H9 (cell line): ENCODE measurements at regions not wholly inside any gene's neighbourhood (a gene's known extent, or its start where the extent isn't known, plus 50 kb on each side); places are given as distances from the start of the nearest gene placed in this dataset.

Source experiments
- DNase-seq: peaks from one replicate; pipeline ENCODE4 v3.0.0-alpha.2; 2017
- H2AFZ ChIP-seq: one replicate; pipeline ENCODE4 v1.6.1; 2013; ENCODE audit warnings: mild to moderate bottlenecking, low read length, control low read depth, moderate library complexity
- H2AK5ac ChIP-seq: 2 replicates; pipeline ENCODE4 v1.6.1; 2013; ENCODE audit warnings: low read length, control low read depth, mixed read lengths; ENCODE audit not compliant: insufficient read length
- H2BK120ac ChIP-seq: one replicate; pipeline ENCODE4 v1.6.1; 2013; ENCODE audit warnings: low read depth, mild to moderate bottlenecking, low read length, control low read depth, inconsistent platforms; ENCODE audit not compliant: poor library complexity, severe bottlenecking
- H2BK12ac ChIP-seq: 2 replicates; pipeline ENCODE4 v1.6.1; 2013; ENCODE audit warnings: low read length, control low read depth, mixed read lengths, low read depth; ENCODE audit not compliant: insufficient read length
- H2BK15ac ChIP-seq: 2 replicates; pipeline ENCODE4 v1.6.1; 2013; ENCODE audit warnings: low read depth, low read length, control low read depth
- H2BK20ac ChIP-seq: one replicate; pipeline ENCODE4 v1.6.1; 2013; ENCODE audit warnings: low read depth, mild to moderate bottlenecking, low read length, control low read depth, inconsistent platforms; ENCODE audit not compliant: poor library complexity, severe bottlenecking
- H2BK5ac ChIP-seq: 2 replicates; pipeline ENCODE4 v1.6.1; 2013; ENCODE audit warnings: low read length, control low read depth, mixed read lengths; ENCODE audit not compliant: insufficient read length
- H3K14ac ChIP-seq: 2 replicates; pipeline ENCODE4 v1.6.1; 2013; ENCODE audit warnings: low read length, control low read depth; ENCODE audit not compliant: insufficient read depth
- H3K18ac ChIP-seq: 2 replicates; pipeline ENCODE4 v1.6.1; 2013; ENCODE audit warnings: low read depth, mild to moderate bottlenecking, mixed read lengths, low read length, control low read depth; ENCODE audit not compliant: insufficient read length
- H3K23ac ChIP-seq: 2 replicates; pipeline ENCODE4 v1.6.1; 2013; ENCODE audit warnings: low read length, control low read depth, mixed read lengths, low read depth; ENCODE audit not compliant: insufficient read length
- H3K23me2 ChIP-seq: 2 replicates; pipeline ENCODE4 v1.6.1; 2013; ENCODE audit warnings: low read depth, mild to moderate bottlenecking, mixed read lengths, low read length, control low read depth; ENCODE audit not compliant: insufficient read length, poor library complexity, severe bottlenecking
- H3K27ac ChIP-seq: 2 replicates; pipeline ENCODE4 v1.5.1; 2013; ENCODE audit warnings: low read length, control low read depth, mixed read lengths, low read depth; ENCODE audit not compliant: insufficient read length
- H3K27me3 ChIP-seq: 2 replicates; pipeline ENCODE4 v1.6.1; 2013; ENCODE audit warnings: low read length, control low read depth, inconsistent platforms; ENCODE audit not compliant: insufficient read depth
- H3K4ac ChIP-seq: 2 replicates; pipeline ENCODE4 v1.6.1; 2013; ENCODE audit warnings: low read depth, mild to moderate bottlenecking, control low read depth, inconsistent platforms, low read length, moderate library complexity
- H3K4me1 ChIP-seq: 2 replicates; pipeline ENCODE4 v1.6.1; 2013; ENCODE audit warnings: low read length, control low read depth, inconsistent platforms; ENCODE audit not compliant: insufficient read depth
- H3K4me2 ChIP-seq: 2 replicates; pipeline ENCODE4 v1.6.1; 2013; ENCODE audit warnings: low read length, control low read depth, mixed read lengths; ENCODE audit not compliant: insufficient read length, insufficient read depth
- H3K56ac ChIP-seq: 2 replicates; pipeline ENCODE4 v1.6.1; 2013; ENCODE audit warnings: low read depth, mild to moderate bottlenecking, mixed read lengths, low read length, control low read depth; ENCODE audit not compliant: insufficient read length
- H3K79me1 ChIP-seq: 2 replicates; pipeline ENCODE4 v1.6.1; 2013; ENCODE audit warnings: low read depth, mild to moderate bottlenecking, moderate library complexity, low read length, control low read depth, inconsistent platforms; ENCODE audit not compliant: insufficient read depth, poor library complexity, severe bottlenecking
- H3K79me2 ChIP-seq: 2 replicates; pipeline ENCODE4 v1.6.1; 2013; ENCODE audit warnings: low read length, control low read depth, inconsistent platforms; ENCODE audit not compliant: insufficient read depth
- H3K9ac ChIP-seq: 2 replicates; pipeline ENCODE4 v1.6.1; 2013; ENCODE audit warnings: low read length, control low read depth, mixed read lengths; ENCODE audit not compliant: insufficient read length; ENCODE audit errors: extremely low read depth
- H3K9me3 ChIP-seq: one replicate; pipeline ENCODE4 v1.6.1; 2013; ENCODE audit warnings: low read depth, low read length, inconsistent platforms; ENCODE audit not compliant: control insufficient read depth
- H3T11ph ChIP-seq: one replicate; pipeline ENCODE4 v1.6.1; 2013; ENCODE audit warnings: mild to moderate bottlenecking, low read length, control low read depth, inconsistent platforms
- H4K20me1 ChIP-seq: one replicate; pipeline ENCODE4 v1.6.1; 2013; ENCODE audit not compliant: control insufficient read depth, insufficient read length, insufficient read depth
- H4K5ac ChIP-seq: 2 replicates; pipeline ENCODE4 v1.6.1; 2013; ENCODE audit warnings: low read depth, mild to moderate bottlenecking, mixed read lengths, low read length, control low read depth; ENCODE audit not compliant: insufficient read length
- H4K8ac ChIP-seq: replicated peaks from 2 replicates; pipeline ENCODE4 v1.6.1; 2013; ENCODE audit warnings: low read length, control low read depth, mixed read lengths, low read depth; ENCODE audit not compliant: insufficient read length
- H4K91ac ChIP-seq: 2 replicates; pipeline ENCODE4 v1.6.1; 2013; ENCODE audit warnings: low read depth, mild to moderate bottlenecking, moderate library complexity, mixed read lengths, low read length, control low read depth; ENCODE audit not compliant: insufficient read length
- H3K27ac Mint-ChIP-seq, 3 experiments: 2 replicates in 2 of 3; 3 replicates in 1 of 3; pipeline ENCODE4 v1.8.0; 2020 to 2021; ENCODE audit warnings: mixed read lengths in 3 of 3, mild to moderate bottlenecking in 1 of 3, moderate library complexity in 1 of 3
- H3K27me3 Mint-ChIP-seq: 2 replicates; pipeline ENCODE4 v1.8.0; 2021; ENCODE audit warnings: low read depth, mild to moderate bottlenecking, moderate library complexity, mixed read lengths
- H3K36me3 Mint-ChIP-seq, 3 experiments: 2 replicates in 2 of 3; 3 replicates in 1 of 3; pipeline ENCODE4 v1.8.0; 2020 to 2021; ENCODE audit warnings: low read depth in 3 of 3, mixed read lengths in 3 of 3; ENCODE audit not compliant: insufficient read depth in 1 of 3
- H3K4me1 Mint-ChIP-seq, 2 experiments: 2 replicates each; pipeline ENCODE4 v1.8.0; 2020; ENCODE audit warnings: mixed read lengths in 2 of 2
- H3K4me3 Mint-ChIP-seq, 2 experiments: 2 replicates in 1 of 2; 3 replicates in 1 of 2; pipeline ENCODE4 v1.8.0; 2020 to 2021; ENCODE audit warnings: mild to moderate bottlenecking in 2 of 2, mixed read lengths in 2 of 2, moderate library complexity in 1 of 2
- H3K9me3 Mint-ChIP-seq, 2 experiments: 2 replicates in 1 of 2; 3 replicates in 1 of 2; pipeline ENCODE4 v1.8.0; 2020; ENCODE audit warnings: mild to moderate bottlenecking in 2 of 2, mixed read lengths in 2 of 2, moderate library complexity in 1 of 2
- WGBS: extraction: QIAGEN DNeasy Blood & Tissue Kit; methylation state at CpG from one replicate; pipeline ENCODE4 v1.1.7; 2013; ENCODE audit warnings: missing lambda C conversion rate, low lambda C conversion rate, mixed read lengths; ENCODE audit not compliant: insufficient read length; ENCODE audit errors: extremely low coverage; 5-methylcytosine and 5-hydroxymethylcytosine counted together
- TF ChIP-seq, protein P1 (sequence below): fragments of 200-600 bp; sonication (generic); conservative IDR thresholded peaks from 3 replicates; pipeline ENCODE4 v1.8.0; 2021; ENCODE audit warnings: antibody characterized with exemption, mild to moderate bottlenecking

DNA sequence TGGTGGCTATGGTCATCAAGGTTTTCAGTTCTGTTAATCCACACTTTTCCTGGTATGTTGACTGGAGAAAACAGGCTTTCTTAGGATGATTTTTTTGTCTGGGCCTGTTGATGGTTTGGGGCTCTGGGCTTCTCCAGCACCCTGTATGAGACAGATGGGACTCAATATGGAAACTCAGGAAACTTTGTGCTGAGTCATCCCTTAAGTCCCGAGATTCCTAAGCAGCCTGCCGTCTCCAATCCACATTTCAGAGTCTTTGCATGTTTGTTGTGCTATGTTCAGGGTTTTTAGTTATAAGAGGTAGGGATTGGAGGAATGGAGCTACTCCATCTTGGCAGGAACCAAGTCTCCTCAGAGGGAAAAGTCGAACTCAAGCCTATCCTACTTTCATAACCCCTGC is 253.3 kb upstream of the FOXF1 start:
- Histone ChIP-seq H3T11ph (no peak overlapping the region), H4K8ac (no peak overlapping the region), H3K27ac (no peak overlapping the region), H2BK12ac (no peak overlapping the region), H2AFZ (no peak overlapping the region), H2AK5ac (no peak overlapping the region), H3K18ac (no peak overlapping the region), H3K14ac (no peak overlapping the region), H3K9me3 (no peaks in the 10 kb centered on the region), H4K20me1 (peaks cover 3% of the 10 kb centered on the region), H2BK120ac (no peak overlapping the region), H3K4ac (no peak overlapping the region), H3K23me2 (no peaks in the 10 kb centered on the region), H4K91ac (no peak overlapping the region), H3K4me2 (no peak overlapping the region), H3K56ac (no peak overlapping the region), H2BK20ac (no peak overlapping the region), H3K27me3 (no peaks in the 10 kb centered on the region; the same call in 1 of the 2 replicates), H2BK5ac (no peak overlapping the region), H3K23ac (no peak overlapping the region), H3K79me2 (no peaks in the 10 kb centered on the region; the same call in 1 of the 2 replicates), H2BK15ac (no peak overlapping the region), H4K5ac (no peak overlapping the region), H3K4me1 (no peaks in the 10 kb centered on the region; the same call in 1 of the 2 replicates), H3K9ac (no peak overlapping the region), H3K79me1 (no peaks in the 10 kb centered on the region)
- TF ChIP-seq, protein P1, sequence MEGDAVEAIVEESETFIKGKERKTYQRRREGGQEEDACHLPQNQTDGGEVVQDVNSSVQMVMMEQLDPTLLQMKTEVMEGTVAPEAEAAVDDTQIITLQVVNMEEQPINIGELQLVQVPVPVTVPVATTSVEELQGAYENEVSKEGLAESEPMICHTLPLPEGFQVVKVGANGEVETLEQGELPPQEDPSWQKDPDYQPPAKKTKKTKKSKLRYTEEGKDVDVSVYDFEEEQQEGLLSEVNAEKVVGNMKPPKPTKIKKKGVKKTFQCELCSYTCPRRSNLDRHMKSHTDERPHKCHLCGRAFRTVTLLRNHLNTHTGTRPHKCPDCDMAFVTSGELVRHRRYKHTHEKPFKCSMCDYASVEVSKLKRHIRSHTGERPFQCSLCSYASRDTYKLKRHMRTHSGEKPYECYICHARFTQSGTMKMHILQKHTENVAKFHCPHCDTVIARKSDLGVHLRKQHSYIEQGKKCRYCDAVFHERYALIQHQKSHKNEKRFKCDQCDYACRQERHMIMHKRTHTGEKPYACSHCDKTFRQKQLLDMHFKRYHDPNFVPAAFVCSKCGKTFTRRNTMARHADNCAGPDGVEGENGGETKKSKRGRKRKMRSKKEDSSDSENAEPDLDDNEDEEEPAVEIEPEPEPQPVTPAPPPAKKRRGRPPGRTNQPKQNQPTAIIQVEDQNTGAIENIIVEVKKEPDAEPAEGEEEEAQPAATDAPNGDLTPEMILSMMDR: no peak
- peaks cover 5 to 10% of the 10 kb centered on the region in 2 experiments for H3K9me3 Mint-ChIP-seq
- no peak for DNase-seq
- no peak overlapping the region for H3K27ac Mint-ChIP-seq
- H3K36me3 Mint-ChIP-seq: peaks cover 1 to 7% (median 7%) of the 10 kb centered on the region in 3 experiments; a peak in 5 of 7 replicates
- no peak overlapping the region for H3K4me3 Mint-ChIP-seq
- peaks cover 0 to 2% of the 10 kb centered on the region in 2 experiments; a peak in 3 of 4 replicates for H3K4me1 Mint-ChIP-seq
- peaks cover 11% of the 10 kb centered on the region for H3K27me3 Mint-ChIP-seq
- WGBS: no CpG with 5 or more reads among the region's 3 CpGs
